ENCODE measurements at regions not wholly inside any gene's neighbourhood (a gene's known extent, or its start where the extent isn't known, plus 50 kb on each side); places are given as distances from the start of the nearest gene placed in this dataset.

- DNase-seq (ENCODE audit: low read depth): peak; percentile 86
- no peak overlapping the region for H3K4me3 ChIP-seq (ENCODE audit: low read length)
- no peak for TF ChIP-seq CTCF (IDR thresholded peaks at IDR 0.05; ENCODE audit: insufficient read depth, low read depth, low read length, missing control alignments)
These were observed 86.4 kb upstream of the MAP4K3 start for GRCh38 chr2:39523308-39524044.

DNA sequence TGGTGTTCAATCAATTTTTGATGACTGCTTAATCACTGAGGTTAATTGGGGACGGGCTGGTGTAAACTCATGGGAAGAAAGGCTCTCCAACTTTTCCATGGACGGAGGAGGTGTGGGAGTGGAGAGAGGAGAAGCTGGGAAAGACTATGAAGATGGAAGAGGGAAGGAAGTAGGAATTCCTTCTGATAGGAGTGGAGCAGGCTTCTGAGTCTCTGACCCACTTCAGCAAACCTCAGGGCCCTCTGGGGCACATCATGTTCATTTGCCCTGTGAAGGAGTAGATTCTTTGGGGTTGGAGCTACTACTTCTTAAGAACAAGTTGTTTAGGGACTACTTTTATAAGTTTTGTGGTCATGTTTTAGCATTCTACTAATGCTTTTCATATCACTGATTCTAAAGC lies 87.0 kb upstream of the MAP4K3 start:
- TF ChIP-seq CTCF (IDR thresholded peaks at IDR 0.05; ENCODE audit: insufficient read depth, low read depth, low read length, missing control alignments): no peak
- no peak for DNase-seq (ENCODE audit: low read depth)
- H3K4me3 ChIP-seq (ENCODE audit: low read length): no peak overlapping the region

DNA sequence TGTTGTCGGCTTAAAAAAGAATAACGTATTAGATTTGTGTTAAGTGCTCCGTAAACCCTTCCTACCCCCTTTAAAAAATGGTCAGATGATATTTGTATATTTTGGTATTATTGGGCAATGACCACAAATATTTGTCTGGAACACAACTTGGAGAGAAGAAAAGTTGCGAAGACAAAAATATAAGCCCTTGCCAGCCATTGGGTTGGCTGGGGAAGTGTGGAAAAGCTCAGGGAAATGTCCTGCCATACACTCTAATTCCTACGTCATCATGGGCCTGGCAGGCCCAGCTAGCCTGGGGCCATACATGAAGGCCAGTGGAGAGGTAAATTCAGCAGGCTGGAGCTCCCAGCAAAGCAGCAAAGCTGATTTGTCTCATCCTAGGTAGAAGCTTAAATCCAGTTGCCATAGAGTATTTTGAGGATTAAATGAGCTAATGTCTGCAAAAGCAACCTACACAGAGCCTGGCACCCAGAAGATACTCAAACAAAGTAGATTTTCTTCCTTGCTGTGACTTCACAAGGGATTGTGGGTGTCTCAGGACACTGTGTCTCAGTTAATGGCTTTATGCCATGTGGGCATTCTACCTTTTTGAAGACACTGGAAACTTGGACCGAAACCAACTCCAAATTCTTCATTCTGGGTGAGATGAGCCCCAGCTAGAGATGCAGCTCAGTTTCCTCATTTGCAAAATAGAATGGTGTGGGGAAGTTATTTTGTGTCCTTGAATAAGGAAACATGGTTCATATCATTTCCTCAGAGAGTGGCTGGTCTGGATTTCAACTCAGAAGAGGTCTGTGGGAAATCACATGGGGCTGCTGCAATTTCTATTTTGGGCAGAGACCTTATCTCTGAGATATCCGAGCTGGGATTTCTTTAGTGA lies 87.9 kb upstream of the MAP4K3 start:
- no peak for DNase-seq (ENCODE audit: low read depth)
- H3K4me3 ChIP-seq (ENCODE audit: low read length): no peak overlapping the region

DNA sequence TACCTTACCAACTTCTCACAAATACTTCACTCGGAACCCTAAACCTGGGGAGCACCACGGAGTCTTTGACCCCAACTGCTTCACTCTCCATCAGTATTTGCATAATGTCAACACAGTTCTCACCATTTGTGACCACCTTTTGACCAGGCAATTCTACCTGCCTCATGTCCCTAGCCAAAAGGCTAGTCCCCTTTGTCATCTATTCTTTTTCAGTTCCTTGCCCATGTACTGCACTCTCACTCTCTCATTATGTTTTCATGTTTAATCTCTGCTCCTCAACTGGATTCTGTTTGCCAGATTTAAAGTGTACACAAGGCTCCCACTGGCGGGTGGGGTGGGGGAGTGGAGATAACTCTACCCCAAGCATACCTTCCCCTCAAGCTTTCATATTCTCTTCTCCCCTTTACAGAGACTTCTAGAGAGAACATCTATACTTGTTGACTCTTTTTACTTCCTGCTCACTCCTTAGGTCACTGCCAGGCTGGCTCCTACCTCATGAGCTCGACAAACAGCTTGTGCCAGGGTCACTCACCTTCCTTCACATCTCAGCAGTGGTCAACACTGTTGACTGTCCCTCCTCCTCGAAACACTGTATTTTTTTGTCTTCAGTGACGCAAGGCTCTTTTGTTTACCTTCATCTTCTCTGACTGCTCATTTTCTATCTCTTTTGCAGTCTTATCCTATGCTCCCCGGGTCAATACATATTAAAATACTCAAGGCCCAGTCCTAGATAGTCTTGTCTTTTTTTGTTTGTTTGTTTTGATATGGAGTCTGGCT lies 88.7 kb upstream of the MAP4K3 start:
- no peak for DNase-seq (ENCODE audit: low read depth)
- H3K4me3 ChIP-seq (ENCODE audit: low read length): no peak overlapping the region
- no peak for TF ChIP-seq CTCF (IDR thresholded peaks at IDR 0.05; ENCODE audit: insufficient read depth, low read depth, low read length, missing control alignments)

More for the DNA sequence above, 87.9 kb upstream of the MAP4K3 start:
- no peak for TF ChIP-seq CTCF (IDR thresholded peaks at IDR 0.05; ENCODE audit: insufficient read depth, low read depth, low read length, missing control alignments)

- DNase-seq (ENCODE audit: low read depth): no peak
- no peak for TF ChIP-seq CTCF (IDR thresholded peaks at IDR 0.05; ENCODE audit: insufficient read depth, low read depth, low read length, missing control alignments)
- H3K4me3 ChIP-seq (ENCODE audit: low read length): no peak overlapping the region
These were observed 91.6 kb upstream of the MAP4K3 start for GRCh38 chr2:39528701-39529100.

GRCh38 chr2:39529836-39530235 lies 92.8 kb upstream of the MAP4K3 start:
- DNase-seq (ENCODE audit: low read depth): no peak
- no peak overlapping the region for H3K4me3 ChIP-seq (ENCODE audit: low read length)
- TF ChIP-seq CTCF (IDR thresholded peaks at IDR 0.05; ENCODE audit: insufficient read depth, low read depth, low read length, missing control alignments): no peak

Data from epithelial cell of esophagus (primary cell).